Ovary (tissue), 7 donors: ENCODE measurements at regions not wholly inside any gene's neighbourhood (a gene's known extent, or its start where the extent isn't known, plus 50 kb on each side); places are given as distances from the start of the nearest gene placed in this dataset.

Source experiments
- DNase-seq, 5 donors: peaks; one replicate each; pipeline ENCODE4 v3.0.0-alpha.2; 2019 to 2020
- H3K27ac ChIP-seq, 2 donors: fragments of 200-600 bp; one replicate each; pipeline versions ENCODE4 v1.5.1 to v1.8.0; 2019 to 2022
- H3K27me3 ChIP-seq: fragments of 200-600 bp; one replicate; pipeline ENCODE4 v1.8.0; 2022
- H3K36me3 ChIP-seq: fragments of 200-600 bp; sonication (generic); one replicate; pipeline ENCODE4 v1.5.1; 2019
- H3K4me1 ChIP-seq: one replicate; pipeline ENCODE4 v1.8.1; 2013; ENCODE audit warnings: mild to moderate bottlenecking, moderate library complexity; ENCODE audit not compliant: insufficient read depth
- H3K4me3 ChIP-seq: fragments of 200-600 bp; sonication (generic); one replicate; pipeline ENCODE4 v1.5.1; 2017
- H3K9me3 ChIP-seq, 2 donors: fragments of 200-600 bp in 1 of 2; sonication (generic) in 1 of 2; one replicate each; pipeline versions ENCODE4 v1.5.1 to v1.8.1; 2013 to 2019; ENCODE audit warnings: mild to moderate bottlenecking in 1 of 2, moderate library complexity in 1 of 2
- EP300 ChIP-seq: sonication (generic); formaldehyde crosslinking; IDR thresholded peaks from one replicate; pipeline ENCODE4 v1.6.1; 2017; ENCODE audit warnings: antibody characterized with exemption
- POLR2A ChIP-seq: fragments of 450-650 bp; IDR thresholded peaks from one replicate; pipeline ENCODE4 v1.6.1; 2017; ENCODE audit warnings: antibody characterized with exemption, mild to moderate bottlenecking, moderate library complexity
- WGBS, 3 donors: extraction: QIAGEN DNeasy Blood & Tissue Kit in 1 of 3; methylation state at CpG; one replicate each; pipeline versions ENCODE4 v1.1.5 to v1.1.7; 2013 to 2017; 5-methylcytosine and 5-hydroxymethylcytosine counted together
- intact Hi-C, 4 donors: fragments of 100-400 bp; cut with DNase I; formaldehyde crosslinking; loops; one replicate each; pipeline versions ENCODE4 v1.11.0 to v1.15.1; 2022 to 2023
- TF ChIP-seq, protein P1 (sequence below), 3 donors: fragments of 450-650 bp in 2 of 3; fragments of 200-600 bp in 1 of 3; IDR thresholded peaks; one replicate each; pipeline versions ENCODE4 v1.5.1 to v1.8.0; 2016 to 2022; ENCODE audit warnings: antibody characterized with exemption in 3 of 3, mild to moderate bottlenecking in 1 of 3
- donor health status: DM: no; HTN: no; CAD: no; lungs with moderate emphysema.
- donor health status: DM: no; HTN: no; CAD: no.
- donor health status: Bipolar disorder and iron deficiency.
- donor health status: DM: no; HTN: no; CAD: no.
- donor health status: DM: yes; HTN: yes; CAD: no.

DNA sequence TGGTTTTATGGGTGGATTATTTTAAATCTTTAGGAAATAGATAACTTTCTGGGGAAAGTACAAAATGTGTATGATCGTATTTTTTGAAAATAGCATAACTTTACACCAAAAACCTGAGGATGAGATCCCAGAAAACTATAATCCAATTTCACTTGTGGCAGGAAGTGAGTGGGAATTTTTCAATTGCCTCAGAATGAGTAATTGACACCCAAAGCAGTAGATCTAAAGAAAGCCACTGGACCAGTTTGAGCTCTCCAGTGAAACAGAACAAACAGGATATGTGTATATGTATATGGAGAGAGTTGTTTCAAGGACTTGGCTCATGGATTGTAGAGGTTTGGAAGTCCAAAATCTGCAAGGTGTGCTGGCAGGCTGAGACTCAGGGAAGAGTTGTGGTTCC lies 109.2 kb upstream of the SHB start:
- no peaks in the 10 kb centered on the region for H3K9me3 ChIP-seq
- no peak overlapping the region for H3K27ac ChIP-seq
- DNase-seq, result no peak
- H3K27me3 ChIP-seq, result no peaks in the 10 kb centered on the region
- intact Hi-C loops, result no loop called here
- H3K4me3 ChIP-seq, result no peak overlapping the region
- no peaks in the 10 kb centered on the region for H3K36me3 ChIP-seq
- TF ChIP-seq, protein P1, sequence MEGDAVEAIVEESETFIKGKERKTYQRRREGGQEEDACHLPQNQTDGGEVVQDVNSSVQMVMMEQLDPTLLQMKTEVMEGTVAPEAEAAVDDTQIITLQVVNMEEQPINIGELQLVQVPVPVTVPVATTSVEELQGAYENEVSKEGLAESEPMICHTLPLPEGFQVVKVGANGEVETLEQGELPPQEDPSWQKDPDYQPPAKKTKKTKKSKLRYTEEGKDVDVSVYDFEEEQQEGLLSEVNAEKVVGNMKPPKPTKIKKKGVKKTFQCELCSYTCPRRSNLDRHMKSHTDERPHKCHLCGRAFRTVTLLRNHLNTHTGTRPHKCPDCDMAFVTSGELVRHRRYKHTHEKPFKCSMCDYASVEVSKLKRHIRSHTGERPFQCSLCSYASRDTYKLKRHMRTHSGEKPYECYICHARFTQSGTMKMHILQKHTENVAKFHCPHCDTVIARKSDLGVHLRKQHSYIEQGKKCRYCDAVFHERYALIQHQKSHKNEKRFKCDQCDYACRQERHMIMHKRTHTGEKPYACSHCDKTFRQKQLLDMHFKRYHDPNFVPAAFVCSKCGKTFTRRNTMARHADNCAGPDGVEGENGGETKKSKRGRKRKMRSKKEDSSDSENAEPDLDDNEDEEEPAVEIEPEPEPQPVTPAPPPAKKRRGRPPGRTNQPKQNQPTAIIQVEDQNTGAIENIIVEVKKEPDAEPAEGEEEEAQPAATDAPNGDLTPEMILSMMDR (IDR thresholded peaks at IDR 0.05), result no peak
- no peak for TF ChIP-seq EP300
- TF ChIP-seq POLR2A, result no peak
- 60 to 87% (median 78%) methylated on average over 1 of the region's 1 CpG for WGBS, 3 donors
- no peaks in the 10 kb centered on the region for H3K4me1 ChIP-seq

DNA sequence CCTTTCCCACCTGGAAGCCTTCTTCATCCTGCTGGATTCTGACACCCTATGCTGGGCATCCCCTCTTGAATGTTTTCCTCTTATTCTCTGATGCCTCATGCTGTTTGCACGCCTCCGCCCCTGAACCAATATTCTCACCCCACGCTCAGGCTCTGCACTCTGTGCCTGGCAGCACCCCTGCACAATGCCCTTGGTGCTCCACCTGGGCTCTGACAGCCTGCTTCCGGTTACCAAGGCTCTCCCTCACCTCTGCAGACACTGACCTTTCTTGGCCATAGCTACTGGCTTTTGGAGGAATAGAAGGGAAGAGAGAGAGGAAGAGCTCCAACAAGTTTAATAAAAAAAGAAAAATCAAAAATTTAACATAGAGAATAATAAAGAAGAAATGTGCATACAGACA lies 108.7 kb upstream of the SHB start:
- 84 to 88% (median 85%) methylated on average over 4 of the region's 4 CpGs for WGBS, 3 donors
- H3K27me3 ChIP-seq, result no peaks in the 10 kb centered on the region

DNA sequence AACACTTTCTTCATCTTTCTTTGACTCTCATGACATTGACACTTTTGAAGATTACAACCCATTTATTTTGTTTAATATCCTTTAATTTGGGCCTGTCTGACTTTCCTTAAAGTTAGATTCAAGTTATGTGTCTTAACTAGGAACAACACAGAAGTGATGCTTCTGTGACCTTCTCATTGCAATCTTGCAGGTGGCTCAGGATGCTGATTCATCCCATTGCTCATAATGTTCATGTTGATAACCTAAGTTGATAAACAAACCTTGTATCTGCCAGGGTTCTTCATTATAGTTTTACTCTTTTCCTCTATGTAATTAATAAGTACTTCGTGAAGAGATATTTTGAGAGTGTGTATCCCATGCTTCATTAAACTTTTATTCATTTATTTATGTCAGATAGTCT lies 107.2 kb upstream of the SHB start:
- TF ChIP-seq POLR2A, result no peak
- 81 to 89% (median 85%) methylated on average over 1 of the region's 1 CpG for WGBS, 3 donors
- DNase-seq, result no peak

More for the DNA sequence above, 108.7 kb upstream of the SHB start:
- Histone ChIP-seq H3K9me3 (no peaks in the 10 kb centered on the region), H3K36me3 (no peaks in the 10 kb centered on the region), H3K4me1 (no peaks in the 10 kb centered on the region), H3K27ac (no peak overlapping the region), H3K4me3 (no peak overlapping the region)
- intact Hi-C loops, result no loop called here
- no peak for TF ChIP-seq POLR2A
- TF ChIP-seq, protein P1 (IDR thresholded peaks at IDR 0.05), result no peak
- no peak for DNase-seq

DNA sequence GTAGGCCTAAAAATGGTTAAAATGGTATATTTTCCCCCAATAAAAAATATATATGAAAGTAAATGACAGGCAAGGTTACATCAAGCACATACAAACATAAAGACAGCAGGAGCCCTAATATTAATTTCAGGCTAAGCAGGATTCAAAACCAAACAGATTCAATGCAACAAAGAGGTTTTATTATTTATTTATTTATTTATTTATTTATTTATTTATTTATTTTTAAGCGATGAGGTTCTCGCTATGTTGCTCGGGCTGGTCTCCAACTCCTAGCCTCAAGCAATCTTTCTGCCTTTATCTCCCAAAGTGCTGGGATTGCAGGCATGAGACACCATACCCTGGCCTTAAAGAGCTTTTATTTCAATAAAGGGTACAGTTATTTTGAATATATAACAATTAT lies 106.4 kb upstream of the SHB start:
- Histone ChIP-seq H3K27me3 (no peaks in the 10 kb centered on the region), H3K27ac (no peak overlapping the region), H3K4me1 (no peaks in the 10 kb centered on the region), H3K4me3 (no peak overlapping the region), H3K36me3 (no peaks in the 10 kb centered on the region), H3K9me3 (peaks cover 0 to 3% of the 10 kb centered on the region in 2 donors)
- TF ChIP-seq, protein P1 (IDR thresholded peaks at IDR 0.05), result no peak
- TF ChIP-seq POLR2A (no peak), EP300 (no peak)
- WGBS, 3 donors, result 90 to 96% (median 92%) methylated on average over 3 of the region's 3 CpGs
- DNase-seq, result no peak
- intact Hi-C loops, result no loop called here

More for the DNA sequence above, 107.2 kb upstream of the SHB start:
- Histone ChIP-seq H3K9me3 (peaks cover 0 to 2% of the 10 kb centered on the region in 2 donors), H3K4me1 (no peaks in the 10 kb centered on the region), H3K4me3 (no peak overlapping the region), H3K27me3 (no peaks in the 10 kb centered on the region), H3K27ac (no peak overlapping the region), H3K36me3 (no peaks in the 10 kb centered on the region)
- intact Hi-C loops, result no loop called here

DNA sequence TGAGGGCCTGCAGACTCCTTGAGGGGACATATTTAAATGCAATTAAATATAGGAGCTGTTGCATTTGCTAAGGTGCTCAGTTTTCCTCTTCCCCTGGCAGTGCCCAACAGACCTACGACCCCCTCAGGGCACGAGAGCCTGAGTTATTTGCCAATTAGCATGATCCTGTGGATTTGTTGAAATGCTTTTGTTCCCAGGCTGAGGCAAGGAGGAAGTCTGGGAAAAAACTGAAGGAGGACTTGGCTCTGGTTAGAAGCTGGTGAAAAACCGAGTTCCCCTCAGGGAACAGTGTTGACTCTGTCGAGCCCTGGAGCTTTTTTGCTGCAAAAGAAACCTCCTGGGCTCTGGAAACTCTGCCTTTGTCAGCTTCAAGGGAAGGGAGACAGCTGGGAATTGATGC lies 103.6 kb upstream of the SHB start:
- TF ChIP-seq, protein P1 (IDR thresholded peaks at IDR 0.05), result no peak
- TF ChIP-seq EP300 (no peak), POLR2A (no peak)
- intact Hi-C loops, result no loop called here
- Histone ChIP-seq H3K9me3 (peaks cover 0 to 3% of the 10 kb centered on the region in 2 donors), H3K36me3 (no peaks in the 10 kb centered on the region), H3K4me1 (no peaks in the 10 kb centered on the region), H3K4me3 (no peak overlapping the region), H3K27me3 (no peaks in the 10 kb centered on the region), H3K27ac (no peak overlapping the region)
- 40 to 47% (median 45%) methylated on average over 4 of the region's 4 CpGs for WGBS, 3 donors
- DNase-seq, result no peak
